LoVo (cell line): ENCODE measurements at regions not wholly inside any gene's neighbourhood (a gene's known extent, or its start where the extent isn't known, plus 50 kb on each side); places are given as distances from the start of the nearest gene placed in this dataset.

Experiments used
- DNase-seq: peaks from one replicate; pipeline ENCODE4 v3.0.0-alpha.2; 2016; ENCODE audit warnings: low spot score

- no peak for DNase-seq
Measured at GRCh38 chr15:39084674-39085530, 496.0 kb upstream of the THBS1 start.

DNA sequence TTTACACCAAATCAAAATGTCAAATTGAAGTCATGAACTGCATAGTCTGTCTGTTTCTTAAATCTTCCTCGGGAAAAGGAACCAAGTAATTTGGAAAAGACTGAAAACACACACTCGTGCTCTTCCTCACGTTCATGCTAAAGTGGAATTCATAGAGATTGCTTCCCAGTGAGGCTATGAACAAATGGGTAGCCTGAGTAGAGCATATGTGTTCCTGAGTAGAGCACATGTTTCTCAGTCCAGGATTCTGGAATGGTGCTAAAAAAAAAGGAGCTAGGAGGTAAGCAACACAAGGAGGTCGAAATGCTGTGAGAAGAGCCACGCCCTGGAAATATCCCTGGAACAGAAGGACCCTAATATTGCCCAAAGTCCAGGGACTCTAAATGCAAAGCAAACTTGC, 494.2 kb upstream of the THBS1 start:
- no peak for DNase-seq

DNA sequence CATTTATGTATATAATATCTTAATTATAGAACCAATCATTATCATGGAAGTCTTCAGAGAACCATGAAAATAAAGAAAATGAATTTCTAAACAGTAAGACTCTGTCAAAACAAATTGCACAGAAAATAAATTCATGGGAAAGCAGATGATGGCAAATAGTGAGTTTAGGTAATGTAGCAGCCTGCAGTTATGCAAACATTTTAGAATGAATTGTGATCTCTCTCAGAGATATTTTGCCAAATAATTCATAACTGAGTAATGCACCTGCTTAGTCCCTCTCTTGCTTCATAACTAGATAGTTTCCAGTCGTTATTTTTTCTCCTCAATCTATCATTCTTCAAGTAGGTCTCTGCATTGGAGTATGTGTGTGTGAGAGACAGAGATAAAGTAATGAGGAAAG, 492.7 kb upstream of the THBS1 start:
- DNase-seq, result no peak

DNA sequence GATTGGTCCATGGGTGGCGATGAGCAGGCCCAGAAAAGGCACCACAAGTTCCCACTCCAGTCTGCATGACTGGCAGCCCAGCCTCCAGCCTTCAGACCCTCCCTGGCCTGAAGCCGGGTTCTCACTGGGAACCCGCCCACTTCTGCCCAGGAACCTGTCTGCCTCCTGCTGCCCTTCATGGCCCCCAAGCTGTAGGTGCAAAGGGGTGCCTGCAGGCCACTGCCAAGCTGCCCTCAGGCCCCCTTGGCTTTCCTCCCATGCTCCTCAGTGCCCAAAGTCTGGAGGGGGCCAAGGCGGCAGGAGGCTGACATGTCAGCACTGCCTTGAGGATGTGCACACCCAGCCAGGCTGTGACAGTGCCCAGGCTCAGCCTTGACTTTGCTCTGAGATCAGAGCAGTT, 488.5 kb upstream of the THBS1 start:
- no peak for DNase-seq

GRCh38 chr15:39092761-39093160, 488.1 kb upstream of the THBS1 start:
- DNase-seq, result no peak

- DNase-seq, result no peak
Measured at GRCh38 chr15:39094116-39094515, 486.8 kb upstream of the THBS1 start.

DNA sequence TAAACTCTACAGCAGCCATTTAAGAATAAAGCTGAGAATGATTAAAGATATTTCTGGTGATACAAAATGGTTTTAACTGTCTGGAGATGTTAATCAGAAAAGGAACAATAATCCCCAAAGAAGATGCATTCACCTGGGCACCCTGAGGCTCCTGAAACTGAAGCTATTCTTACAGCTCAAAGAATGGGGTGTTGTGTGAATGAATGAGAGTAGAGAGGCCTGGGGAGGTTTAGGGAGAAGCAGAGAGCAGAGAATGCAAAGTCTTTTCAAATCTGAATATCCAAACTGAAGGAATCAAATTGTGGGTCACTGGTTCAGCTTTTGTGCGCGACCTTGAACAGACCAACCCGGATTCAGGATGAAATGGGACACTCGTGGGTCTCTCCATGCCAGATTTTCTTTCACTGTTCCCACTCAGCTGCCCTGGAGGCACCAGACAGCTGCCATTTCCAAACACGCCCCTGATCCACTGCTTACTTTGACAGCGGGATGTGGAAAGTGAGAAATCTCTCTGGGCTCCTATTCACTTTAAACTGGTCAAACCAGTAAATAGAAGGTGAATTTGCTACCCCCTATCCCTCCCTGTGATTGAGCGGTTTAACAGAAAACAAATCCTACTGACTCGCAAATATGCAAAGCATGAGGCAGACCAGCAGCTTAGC, 485.5 kb upstream of the THBS1 start:
- no peak for DNase-seq

- no peak for DNase-seq
Measured at GRCh38 chr15:39096608-39097205, 484.2 kb upstream of the THBS1 start.

GRCh38 chr15:39099524-39099923, 481.4 kb upstream of the THBS1 start:
- no peak for DNase-seq

DNA sequence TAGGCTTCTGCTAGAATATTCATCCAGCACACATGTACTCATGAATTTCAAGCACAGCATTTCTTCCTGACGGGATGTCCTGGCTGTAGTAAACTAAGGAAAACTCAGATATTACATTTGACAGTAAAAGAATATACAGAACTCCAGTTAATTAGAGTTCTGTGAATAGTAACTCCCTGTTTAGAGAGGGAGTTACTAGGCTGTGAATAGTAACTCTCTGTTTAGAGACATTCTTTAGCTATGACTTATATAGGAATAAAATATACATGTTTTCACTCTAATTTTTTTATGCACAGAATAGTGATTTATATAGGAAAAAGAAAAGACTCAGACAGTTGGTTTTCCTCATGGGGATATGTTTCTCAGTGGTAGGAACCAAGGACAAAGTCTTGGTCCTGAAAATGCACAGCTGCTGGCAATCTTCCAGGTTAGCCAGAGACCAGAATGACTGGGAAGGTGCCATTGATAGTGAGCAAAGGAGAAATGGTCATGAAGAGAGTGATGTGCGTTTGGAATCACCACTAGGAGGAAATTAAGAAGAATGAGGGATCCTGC, 480.7 kb upstream of the THBS1 start:
- no peak for DNase-seq

GRCh38 chr15:39102431-39102830, 478.4 kb upstream of the THBS1 start:
- DNase-seq, result no peak

- DNase-seq, result no peak
Measured at GRCh38 chr15:39106950-39107349, 473.9 kb upstream of the THBS1 start.

- DNase-seq, result no peak
Measured at GRCh38 chr15:39108021-39108420, 472.9 kb upstream of the THBS1 start.

DNA sequence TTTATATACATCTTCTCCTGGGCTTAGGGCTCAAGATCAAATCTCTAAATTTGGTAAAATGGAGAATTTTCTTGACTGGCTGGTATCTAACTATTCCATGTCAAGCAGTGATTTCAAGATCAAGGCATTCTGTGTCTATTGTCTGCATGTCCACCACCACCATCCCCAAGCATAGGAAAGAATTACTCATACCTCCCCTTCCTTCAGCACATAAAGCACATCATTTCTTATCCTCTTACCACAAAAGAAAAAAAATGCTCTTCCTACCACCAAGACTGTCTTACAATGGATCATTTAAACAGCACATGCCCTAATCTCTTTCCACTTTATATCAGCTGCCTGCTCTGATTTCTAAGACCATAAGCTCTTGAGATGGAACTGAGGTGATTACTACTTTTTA, 470.5 kb upstream of the THBS1 start:
- no peak for DNase-seq

DNA sequence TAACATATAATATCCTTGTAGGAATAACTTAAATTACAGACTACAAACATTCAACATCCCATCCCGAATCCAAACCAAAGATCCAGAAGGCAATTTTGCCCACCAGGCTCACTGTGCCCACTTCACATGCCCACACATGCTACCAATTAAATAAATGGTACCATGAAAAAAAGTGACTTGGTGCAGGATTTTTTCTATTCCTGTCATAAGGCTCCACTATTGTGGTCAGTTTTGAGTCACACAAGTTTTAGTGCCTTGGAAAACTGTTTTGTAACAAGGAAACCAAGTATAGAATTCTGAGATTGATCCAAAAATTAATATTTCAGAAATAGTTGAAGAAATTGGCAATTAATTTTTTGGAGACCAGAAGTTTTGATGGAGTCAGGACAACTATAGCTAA, 470.1 kb upstream of the THBS1 start:
- no peak for DNase-seq

DNA sequence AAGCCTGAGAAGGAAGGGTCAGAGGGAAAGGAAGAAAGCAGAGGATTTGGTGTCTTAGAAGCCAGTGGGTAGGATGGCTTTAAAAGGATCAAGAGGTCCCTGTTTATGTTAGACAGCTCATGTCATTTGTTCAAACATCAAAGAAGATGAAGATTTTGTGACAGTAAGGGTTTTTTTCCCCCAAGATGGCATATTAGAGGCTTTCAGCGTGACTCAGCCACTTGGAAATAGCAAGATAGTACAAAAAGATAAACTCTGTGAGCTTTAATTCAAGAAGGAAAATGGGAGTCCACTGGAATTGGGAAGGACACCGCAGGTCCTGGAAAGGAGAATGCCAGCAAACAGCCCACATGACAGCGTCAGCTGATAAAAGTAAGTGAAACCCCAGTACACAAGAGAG, 467.1 kb upstream of the THBS1 start:
- DNase-seq, result no peak

DNA sequence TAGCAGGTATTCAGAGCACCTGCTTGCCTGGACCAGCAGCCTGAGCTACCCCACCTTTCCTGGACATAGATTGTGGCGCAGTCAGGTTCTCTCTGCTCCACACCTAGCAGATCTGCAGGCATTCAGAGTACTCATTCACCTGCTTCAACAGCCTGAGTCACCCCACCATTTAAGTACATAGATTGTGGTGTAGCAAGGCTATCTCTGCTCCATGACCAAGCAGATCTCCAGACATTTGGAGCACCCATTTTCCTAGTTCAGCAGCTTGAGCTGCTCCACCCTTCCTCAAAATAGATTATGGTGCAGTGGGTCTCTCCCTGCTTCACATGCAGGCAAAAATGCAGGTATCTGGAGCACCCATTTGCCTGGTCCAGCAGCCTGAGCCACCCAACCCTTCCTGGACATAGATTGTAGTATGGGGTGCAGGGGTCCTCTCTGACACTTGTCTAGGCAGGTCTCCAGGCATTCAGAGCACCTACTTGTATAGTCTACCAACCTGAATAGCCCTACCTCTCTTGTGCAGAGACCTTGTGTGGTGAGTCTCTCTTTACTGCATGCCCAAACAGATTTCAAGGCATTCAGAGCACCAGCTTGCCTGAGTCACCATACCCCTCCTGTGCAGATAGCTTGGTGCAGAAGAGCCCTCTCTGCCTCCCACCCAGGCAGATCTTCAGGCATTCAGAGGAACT, 466.0 kb upstream of the THBS1 start:
- DNase-seq, result no peak

GRCh38 chr15:39115379-39116057, 465.4 kb upstream of the THBS1 start:
- no peak for DNase-seq

GRCh38 chr15:39118510-39118909, 462.4 kb upstream of the THBS1 start:
- no peak for DNase-seq

DNA sequence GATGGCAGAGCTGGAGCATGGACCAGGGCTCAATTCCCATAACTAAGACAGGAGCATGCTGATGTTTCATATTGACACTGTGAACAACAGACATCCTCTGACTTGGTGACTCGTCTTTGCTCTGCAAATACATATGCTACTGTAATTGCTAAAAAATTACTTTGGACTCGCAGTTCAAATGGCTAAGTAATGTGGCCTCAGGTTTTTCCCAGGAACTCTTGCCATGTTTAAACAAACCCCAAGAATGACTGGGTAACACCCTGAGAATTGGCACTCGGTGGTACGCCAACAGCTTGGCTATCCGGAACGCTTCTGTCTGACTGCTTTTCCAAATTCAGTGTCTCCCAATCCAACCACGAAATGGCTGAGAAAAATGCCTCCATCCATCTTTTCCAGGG, 456.7 kb upstream of the THBS1 start:
- DNase-seq, result no peak

GRCh38 chr15:39124553-39125171, 456.2 kb upstream of the THBS1 start:
- no peak for DNase-seq
